DOHH2 (cell line): ENCODE measurements at regions not wholly inside any gene's neighbourhood (a gene's known extent, or its start where the extent isn't known, plus 50 kb on each side); places are given as distances from the start of the nearest gene placed in this dataset.
"Not testable (repeated sequence)": the region's sequence is repeated elsewhere in the genome, so short reads cannot be mapped to it uniquely, and the experiment has no call there.

ENCODE experiments used
- H3F3A ChIP-seq: fragments of 200-600 bp; sonication (generic), shearing (Covaris generic); 2 replicates; pipeline ENCODE4 v1.6.0; 2016; ENCODE audit warnings: antibody characterized with exemption, mild to moderate bottlenecking; ENCODE audit not compliant: control insufficient read depth, insufficient read depth
- H3K27ac ChIP-seq: fragments of 200-600 bp; sonication (generic); 2 replicates; pipeline ENCODE4 v1.5.1; 2014; ENCODE audit warnings: low read depth, mild to moderate bottlenecking, low read length, moderate library complexity
- H3K27me3 ChIP-seq: fragments of 200-600 bp; sonication (generic); 2 replicates; pipeline ENCODE4 v1.6.1; 2014; ENCODE audit warnings: mild to moderate bottlenecking, low read length, mixed read lengths; ENCODE audit not compliant: control insufficient read depth
- H3K36me3 ChIP-seq: fragments of 200-600 bp; sonication (generic); 2 replicates; pipeline ENCODE4 v1.6.1; 2014; ENCODE audit warnings: mild to moderate bottlenecking, low read length, moderate library complexity, mixed read lengths; ENCODE audit not compliant: control insufficient read depth
- H3K4me1 ChIP-seq: fragments of 200-600 bp; sonication (generic); 2 replicates; pipeline ENCODE4 v1.6.1; 2014; ENCODE audit warnings: mild to moderate bottlenecking, low read length, mixed read lengths; ENCODE audit not compliant: control insufficient read depth
- H3K4me2 ChIP-seq: fragments of 200-600 bp; sonication (generic); 2 replicates; pipeline ENCODE4 v1.6.0; 2014; ENCODE audit warnings: mild to moderate bottlenecking, low read length, moderate library complexity
- H3K4me3 ChIP-seq: fragments of 200-600 bp; sonication (generic); 2 replicates; pipeline ENCODE4 v1.5.1; 2014; ENCODE audit warnings: mild to moderate bottlenecking, low read length, mixed read lengths
- H3K79me2 ChIP-seq: fragments of 200-600 bp; sonication (generic); 2 replicates; pipeline ENCODE4 v1.6.1; 2014; ENCODE audit warnings: mild to moderate bottlenecking, low read length, mixed read lengths; ENCODE audit not compliant: control insufficient read depth
- H3K9me2 ChIP-seq: fragments of 200-600 bp; sonication (generic); replicated peaks from 2 replicates; pipeline ENCODE4 v1.6.1; 2014; ENCODE audit warnings: mild to moderate bottlenecking, low read length, mixed read lengths; ENCODE audit not compliant: control insufficient read depth
- H3K9me3 ChIP-seq: fragments of 200-600 bp; sonication (generic); 2 replicates; pipeline ENCODE4 v1.6.1; 2014; ENCODE audit warnings: antibody characterized with exemption, low read length, mixed read lengths; ENCODE audit not compliant: control insufficient read depth, insufficient read depth
- H4K20me1 ChIP-seq: fragments of 200-600 bp; sonication (generic); 2 replicates; pipeline ENCODE4 v1.6.0; 2014; ENCODE audit warnings: low read depth, mild to moderate bottlenecking, antibody characterized with exemption, low read length, moderate library complexity; ENCODE audit not compliant: control insufficient read depth, insufficient read depth

DNA sequence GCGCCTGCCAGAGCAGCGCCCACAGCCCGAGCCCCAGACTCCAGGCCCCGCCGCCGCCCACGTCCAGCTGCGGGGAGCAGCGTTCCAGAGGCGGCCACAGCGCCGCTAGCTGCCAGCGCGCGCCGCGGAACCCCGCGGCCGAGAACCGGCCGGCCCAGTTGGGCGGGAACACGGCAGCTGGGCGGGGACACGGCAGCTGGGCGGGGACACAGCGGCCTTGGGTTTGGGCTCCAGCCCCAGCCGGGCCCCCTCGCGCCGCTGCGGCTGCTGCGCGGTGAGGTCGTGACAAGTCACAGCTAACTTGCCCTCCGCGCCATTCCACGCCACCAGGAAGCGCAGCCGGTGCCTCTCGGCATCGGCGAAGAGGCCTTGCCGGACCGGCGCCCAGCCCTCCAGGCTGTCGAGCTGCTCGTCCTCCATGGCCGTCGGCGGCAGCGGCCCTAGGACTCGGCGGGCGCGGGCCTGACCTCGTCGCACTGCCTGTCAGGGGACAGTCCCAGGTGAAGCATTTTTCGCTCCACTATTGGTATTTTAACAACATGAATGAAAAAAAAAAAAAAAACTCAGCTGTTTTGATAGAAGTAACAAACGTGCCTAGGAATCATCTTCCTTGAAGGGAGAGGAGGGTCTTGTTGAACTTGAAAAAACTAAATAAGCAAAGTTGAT, 56.6 kb upstream of the GOLGA8N start:
- not testable (repeated sequence) for H3F3A ChIP-seq, H3K4me1 ChIP-seq, H3K9me2 ChIP-seq, H4K20me1 ChIP-seq, H3K9me3 ChIP-seq, H3K36me3 ChIP-seq, H3K27me3 ChIP-seq, H3K79me2 ChIP-seq
- peak overlapping the region; percentile 71 for H3K4me3 ChIP-seq
- H3K27ac ChIP-seq = 0 out of 2 replicates have a peak overlapping the region, but pooled peaks have one; percentile 35
- H3K4me2 ChIP-seq = peak overlapping the region; percentile 56

DNA sequence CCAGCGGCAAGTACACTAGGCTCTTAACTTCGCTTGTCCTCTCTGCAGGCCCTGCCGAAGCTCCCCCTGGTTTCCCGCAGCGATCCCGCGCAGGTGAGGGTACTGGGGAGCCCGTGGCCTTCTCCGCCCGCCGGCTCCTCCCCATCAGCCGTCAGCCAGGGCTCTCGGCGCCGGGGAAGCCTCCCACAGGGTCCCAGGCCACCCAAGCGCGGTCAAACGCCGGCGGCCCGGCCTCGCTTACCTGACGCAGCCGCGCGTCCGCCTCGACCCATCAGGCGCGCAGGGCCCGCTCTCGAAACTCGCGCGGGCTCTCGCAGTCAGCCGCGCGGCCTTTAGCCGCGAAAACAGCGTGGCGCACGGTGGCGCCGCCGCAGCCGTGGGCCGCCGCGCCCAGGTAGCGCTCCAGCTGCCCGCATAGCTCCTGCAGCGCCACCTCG, 57.2 kb upstream of the GOLGA8N start:
- not testable (repeated sequence) for H3K36me3 ChIP-seq, H3K9me2 ChIP-seq

DNA sequence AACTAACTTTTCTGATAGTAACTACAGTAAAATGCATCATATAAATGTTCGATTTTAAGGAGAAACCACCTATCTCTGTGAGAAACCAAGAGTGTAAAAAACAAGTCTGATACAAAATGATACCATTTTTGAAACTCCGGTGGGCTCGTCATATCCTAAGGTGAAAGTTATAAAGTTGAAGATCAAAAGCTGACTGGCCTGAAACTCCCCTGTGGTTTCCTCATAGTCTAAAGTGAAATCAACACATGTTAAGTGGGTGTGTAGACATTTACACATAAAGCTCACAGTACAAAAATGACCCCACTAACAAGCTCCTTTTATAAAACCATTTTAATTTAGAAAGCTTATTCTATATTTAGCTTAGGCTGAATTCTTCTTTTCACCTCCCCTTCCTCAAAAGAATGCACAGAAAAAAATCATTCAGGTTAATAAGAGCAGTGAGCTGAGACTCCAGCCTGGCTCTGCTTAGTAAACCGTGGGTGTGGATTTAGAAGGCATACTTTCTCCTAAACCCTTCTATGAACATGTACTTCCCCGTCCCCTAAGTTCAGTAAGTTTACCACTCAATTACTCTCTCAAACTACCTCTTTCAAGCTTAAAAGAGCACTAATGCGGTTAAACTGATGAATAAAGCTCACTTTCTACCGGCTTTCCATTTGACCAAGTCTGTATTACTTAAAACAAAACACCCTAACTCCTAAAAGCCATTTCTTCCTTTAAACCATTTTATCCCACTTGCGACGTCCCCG, 57.9 kb upstream of the GOLGA8N start:
- H3K27ac ChIP-seq, H3F3A ChIP-seq, H3K36me3 ChIP-seq, H3K79me2 ChIP-seq, H3K4me2 ChIP-seq, H3K9me2 ChIP-seq, H3K4me3 ChIP-seq, H3K27me3 ChIP-seq, H3K4me1 ChIP-seq, H3K9me3 ChIP-seq, H4K20me1 ChIP-seq: not testable (repeated sequence)

More for the DNA sequence above, 57.2 kb upstream of the GOLGA8N start:
- H3K4me1 ChIP-seq, H3K4me2 ChIP-seq, H3K79me2 ChIP-seq, H3K9me3 ChIP-seq, H3K27me3 ChIP-seq, H3K27ac ChIP-seq, H4K20me1 ChIP-seq, H3K4me3 ChIP-seq, H3F3A ChIP-seq: not testable (repeated sequence)

DNA sequence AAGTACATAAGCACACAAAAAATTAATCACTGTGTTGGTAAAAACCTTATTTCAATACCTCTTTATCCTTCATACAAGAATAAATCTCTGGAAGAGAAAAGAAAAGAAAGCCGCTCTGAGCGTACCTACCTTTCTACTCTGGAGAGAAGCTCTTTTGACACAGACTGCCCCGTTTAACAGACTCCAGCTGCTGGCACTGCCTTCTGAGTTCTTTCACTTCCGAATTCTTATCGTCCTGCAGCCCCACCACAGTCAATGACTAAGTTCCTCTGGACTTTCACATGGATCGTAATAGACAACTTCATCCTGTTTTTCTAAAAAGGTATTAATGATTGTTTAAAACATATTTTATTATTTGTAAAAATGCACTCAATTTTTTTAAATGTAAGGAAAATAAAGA, 67.5 kb upstream of the GOLGA8O start:
- H3K9me3 ChIP-seq, H3K9me2 ChIP-seq, H3F3A ChIP-seq, H3K4me1 ChIP-seq, H3K27ac ChIP-seq, H4K20me1 ChIP-seq, H3K4me3 ChIP-seq, H3K36me3 ChIP-seq, H3K4me2 ChIP-seq, H3K79me2 ChIP-seq, H3K27me3 ChIP-seq: not testable (repeated sequence)

DNA sequence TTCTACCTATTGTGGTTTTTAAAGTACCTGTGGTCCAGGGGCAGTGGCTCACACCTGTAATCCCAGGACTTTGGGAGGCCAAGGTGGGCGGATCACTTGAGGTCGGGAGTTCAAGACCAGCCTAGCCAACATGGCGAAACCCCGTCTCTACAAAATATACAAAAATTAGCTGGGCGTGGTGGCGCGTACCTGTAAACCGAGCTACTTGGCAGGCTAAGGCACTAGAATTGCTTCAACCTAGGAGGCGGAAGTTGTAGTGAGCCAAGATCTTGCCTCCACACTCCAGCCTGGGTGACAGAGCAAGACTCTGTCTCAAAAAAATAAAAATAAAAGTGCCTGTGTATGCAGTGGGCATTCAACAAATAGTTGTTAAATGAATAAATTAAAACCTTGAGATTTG, 67.0 kb upstream of the GOLGA8O start:
- H4K20me1 ChIP-seq, H3K27me3 ChIP-seq, H3F3A ChIP-seq, H3K79me2 ChIP-seq, H3K27ac ChIP-seq, H3K4me2 ChIP-seq, H3K4me3 ChIP-seq, H3K36me3 ChIP-seq, H3K4me1 ChIP-seq, H3K9me3 ChIP-seq, H3K9me2 ChIP-seq: not testable (repeated sequence)

DNA sequence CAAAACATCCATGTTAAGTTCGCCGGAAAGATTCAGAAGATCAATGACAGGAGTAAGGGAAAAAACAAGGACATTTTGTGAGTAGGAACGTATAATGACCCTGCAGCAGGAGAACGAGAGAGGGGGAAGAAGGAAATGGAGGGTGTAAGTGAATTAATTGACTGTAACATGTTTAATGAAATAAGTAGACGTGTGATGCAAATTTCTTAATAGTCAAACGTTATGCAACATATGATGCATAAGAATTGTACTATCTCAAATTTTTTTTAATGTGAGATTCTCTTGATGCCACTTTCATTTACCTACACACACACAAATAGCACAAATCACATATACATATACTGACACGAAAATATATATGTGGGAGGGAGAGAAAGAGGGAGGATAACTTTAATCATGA, 63.5 kb upstream of the GOLGA8O start:
- not testable (repeated sequence) for H3F3A ChIP-seq, H3K79me2 ChIP-seq, H3K4me1 ChIP-seq, H3K4me2 ChIP-seq, H4K20me1 ChIP-seq, H3K9me2 ChIP-seq, H3K9me3 ChIP-seq, H3K36me3 ChIP-seq, H3K27ac ChIP-seq, H3K27me3 ChIP-seq, H3K4me3 ChIP-seq

DNA sequence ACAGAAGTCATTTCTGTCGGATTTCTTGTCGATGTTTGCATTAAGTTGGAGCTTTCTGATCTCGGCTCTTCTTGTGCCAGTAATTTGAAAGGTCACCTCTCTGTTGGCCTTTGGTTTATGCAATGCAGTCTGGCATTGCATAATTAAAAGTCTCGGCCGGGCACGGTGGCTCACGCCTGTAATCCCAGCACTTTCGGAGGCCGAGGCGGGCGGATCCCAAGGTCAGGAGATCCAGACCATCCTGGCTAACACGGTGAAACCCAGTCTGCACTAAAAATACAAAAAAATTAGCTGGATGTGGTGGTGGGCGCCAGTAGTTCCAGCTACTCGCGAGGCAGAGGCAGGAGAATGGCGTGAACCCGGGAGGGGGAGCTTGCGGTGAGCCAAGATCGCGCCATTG, 62.6 kb upstream of the GOLGA8O start:
- H3K9me3 ChIP-seq, H3K36me3 ChIP-seq, H3K79me2 ChIP-seq, H3K4me2 ChIP-seq, H3K27ac ChIP-seq, H3K4me1 ChIP-seq, H3K4me3 ChIP-seq, H3F3A ChIP-seq, H3K27me3 ChIP-seq, H3K9me2 ChIP-seq, H4K20me1 ChIP-seq: not testable (repeated sequence)

DNA sequence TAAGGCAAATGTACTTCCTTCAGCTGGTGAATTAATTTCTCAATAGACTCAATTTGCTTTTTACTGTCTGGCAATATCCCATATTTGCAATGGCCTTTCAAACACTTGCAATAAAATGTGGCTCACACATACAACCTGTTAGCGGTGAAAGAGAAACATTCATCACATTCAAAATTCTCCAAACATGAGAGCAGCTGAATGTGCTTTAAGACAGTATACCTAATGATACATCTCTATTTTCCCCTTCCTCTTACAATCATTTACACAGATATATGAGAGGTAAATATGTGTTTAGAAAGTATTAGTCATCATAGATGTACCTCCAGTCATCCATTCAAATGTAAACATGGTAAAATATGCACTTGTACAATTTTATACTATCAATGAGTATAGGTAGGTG, 61.5 kb upstream of the GOLGA8O start:
- H3K4me2 ChIP-seq, H3K4me3 ChIP-seq, H3F3A ChIP-seq, H3K27ac ChIP-seq, H3K79me2 ChIP-seq, H3K9me3 ChIP-seq, H3K4me1 ChIP-seq, H4K20me1 ChIP-seq, H3K9me2 ChIP-seq, H3K36me3 ChIP-seq, H3K27me3 ChIP-seq: not testable (repeated sequence)
